H1 (cell line): ENCODE measurements at regions not wholly inside any gene's neighbourhood (a gene's known extent, or its start where the extent isn't known, plus 50 kb on each side); places are given as distances from the start of the nearest gene placed in this dataset.
"Not testable (repeated sequence)": the region's sequence is repeated elsewhere in the genome, so short reads cannot be mapped to it uniquely, and the experiment has no call there.

ENCODE experiments used
- CTCF ChIA-PET: fragments of 300-600 bp; sonication (Branson Sonifier 250); formaldehyde crosslinking; loops from one replicate; lab custom pipeline; 2021; ENCODE audit not compliant: partially characterized antibody; lab: Charles Lee
- POLR2A ChIA-PET: fragments of 300-600 bp; sonication (Branson Sonifier 250); formaldehyde crosslinking; loops from one replicate; lab custom pipeline; 2021; ENCODE audit warnings: inconsistent platforms; ENCODE audit not compliant: partially characterized antibody; lab: Charles Lee
- DNase-seq, 2 experiments: peaks; one replicate each; pipeline versions ENCODE4 v3.0.0 to v3.0.0-alpha.2; 2010 to 2022; ENCODE audit warnings: low spot score in 2 of 2, low read depth in 1 of 2, mixed read lengths in 1 of 2
- FAIRE-seq: peaks from 2 replicates; lab custom pipeline; 2011; peaks lifted over from hg19 to GRCh38; lab: Jason Lieb, UNC
- H2AFZ ChIP-seq: 2 replicates; pipeline ENCODE4 v1.8.1; 2012; ENCODE audit warnings: low read length, inconsistent platforms
- H2AK5ac ChIP-seq: 2 replicates; pipeline ENCODE4 v1.6.1; 2013; ENCODE audit warnings: low read depth, low read length
- H2BK120ac ChIP-seq: replicated peaks from 2 replicates; pipeline ENCODE3; 2013; ENCODE audit warnings: low read depth, low read length, inconsistent platforms
- H2BK12ac ChIP-seq: 2 replicates; pipeline ENCODE4 v1.6.1; 2013; ENCODE audit warnings: low read depth, low read length
- H2BK15ac ChIP-seq: 2 replicates; pipeline ENCODE4 v1.6.1; 2013; ENCODE audit warnings: low read length
- H2BK20ac ChIP-seq: 2 replicates; pipeline ENCODE4 v1.6.1; 2013; ENCODE audit warnings: low read length
- H2BK5ac ChIP-seq: 2 replicates; pipeline ENCODE4 v1.6.1; 2013; ENCODE audit warnings: low read depth, low read length
- H3K14ac ChIP-seq: 2 replicates; pipeline ENCODE4 v1.6.1; 2013; ENCODE audit warnings: inconsistent platforms; ENCODE audit not compliant: insufficient read length
- H3K18ac ChIP-seq: 2 replicates; pipeline ENCODE4 v1.6.1; 2013; ENCODE audit warnings: low read length; ENCODE audit errors: extremely low read depth
- H3K23ac ChIP-seq: 2 replicates; pipeline ENCODE4 v1.6.1; 2013; ENCODE audit warnings: inconsistent platforms; ENCODE audit not compliant: insufficient read length
- H3K23me2 ChIP-seq: 2 replicates; pipeline ENCODE4 v1.6.1; 2013; ENCODE audit warnings: low read depth, low read length
- H3K27ac ChIP-seq: 2 replicates; pipeline ENCODE4 v1.6.1; 2011; ENCODE audit warnings: low read depth, low read length, inconsistent platforms
- H3K27me3 ChIP-seq, 4 experiments: replicated peaks in 1 of 4; 1 replicate in 1 of 4; 2 replicates in 3 of 4; pipeline versions ENCODE4 v1.6.1 to v1.8.1; 2011 to 2013; ENCODE audit warnings: low read length in 3 of 4, mild to moderate bottlenecking in 3 of 4, inconsistent platforms in 2 of 4, mixed read lengths in 2 of 4, moderate library complexity in 1 of 4; ENCODE audit not compliant: control insufficient read depth in 3 of 4, insufficient read depth in 3 of 4; ENCODE audit errors: extremely low read depth in 1 of 4
- H3K36me3 ChIP-seq, 4 experiments: 2 replicates each; pipeline versions ENCODE4 v1.6.1 to v1.8.1; 2011 to 2013; ENCODE audit warnings: mild to moderate bottlenecking in 4 of 4, low read length in 3 of 4, moderate library complexity in 2 of 4, control low read depth in 1 of 4, inconsistent platforms in 1 of 4; ENCODE audit not compliant: insufficient read depth in 4 of 4, control insufficient read depth in 2 of 4
- H3K4ac ChIP-seq: replicated peaks from 2 replicates; pipeline ENCODE3; 2013; ENCODE audit warnings: low read length, low read depth, mixed read lengths, inconsistent platforms; ENCODE audit not compliant: insufficient read length
- H3K4me1 ChIP-seq, 4 experiments: replicated peaks in 1 of 4; 1 replicate in 1 of 4; 2 replicates in 3 of 4; pipeline versions ENCODE4 v1.6.1 to v1.8.1; 2011 to 2013; ENCODE audit warnings: low read length in 3 of 4, inconsistent platforms in 2 of 4, mixed read lengths in 1 of 4; ENCODE audit not compliant: insufficient read depth in 4 of 4, control insufficient read depth in 3 of 4
- H3K4me2 ChIP-seq, 2 experiments: 2 replicates each; pipeline versions ENCODE4 v1.6.1 to v1.8.1; 2011 to 2013; ENCODE audit warnings: low read depth in 2 of 2, low read length in 2 of 2, control low read depth in 1 of 2, inconsistent platforms in 1 of 2, mild to moderate bottlenecking in 1 of 2; ENCODE audit not compliant: insufficient read depth in 1 of 2
- H3K4me3 ChIP-seq, 4 experiments: fragments of 200-600, 300-600 bp in 1 of 4; sonication (generic), shearing (Covaris generic), sonication (Bioruptor Twin) in 1 of 4; 2 replicates each; pipeline versions ENCODE4 v1.5.1 to v1.8.1; 2011 to 2016; ENCODE audit warnings: low read length in 4 of 4, low read depth in 3 of 4, control low read depth in 2 of 4, inconsistent platforms in 2 of 4, mild to moderate bottlenecking in 2 of 4, mixed read lengths in 1 of 4, moderate library complexity in 1 of 4; ENCODE audit not compliant: insufficient read depth in 2 of 4; ENCODE audit errors: extremely low read depth in 1 of 4
- H3K56ac ChIP-seq: replicated peaks from 2 replicates; pipeline ENCODE3; 2013; ENCODE audit warnings: low read depth, mild to moderate bottlenecking, mixed read lengths, low read length, inconsistent platforms; ENCODE audit not compliant: insufficient read length
- H3K79me1 ChIP-seq: 2 replicates; pipeline ENCODE4 v1.6.1; 2013; ENCODE audit warnings: low read depth, low read length, control low read depth
- H3K79me2 ChIP-seq, 2 experiments: 2 replicates each; pipeline versions ENCODE4 v1.6.1 to v1.8.1; 2012 to 2013; ENCODE audit warnings: low read length in 2 of 2, mild to moderate bottlenecking in 2 of 2, inconsistent platforms in 1 of 2; ENCODE audit not compliant: insufficient read depth in 2 of 2, control insufficient read depth in 1 of 2
- H3K9ac ChIP-seq, 4 experiments: replicated peaks in 1 of 4; 1 replicate in 1 of 4; 2 replicates in 3 of 4; pipeline versions ENCODE4 v1.6.1 to v1.8.1; 2011 to 2013; ENCODE audit warnings: low read depth in 3 of 4, low read length in 3 of 4, control low read depth in 2 of 4, mild to moderate bottlenecking in 2 of 4, moderate library complexity in 2 of 4, inconsistent platforms in 1 of 4; ENCODE audit errors: extremely low read depth in 1 of 4
- H3K9me3 ChIP-seq, 2 experiments: 2 replicates each; pipeline versions ENCODE4 v1.6.1 to v1.8.1; 2012 to 2013; ENCODE audit warnings: mild to moderate bottlenecking in 2 of 2, moderate library complexity in 2 of 2, control low read depth in 1 of 2, inconsistent platforms in 1 of 2, low read depth in 1 of 2, low read length in 1 of 2, mixed read lengths in 1 of 2; ENCODE audit not compliant: insufficient read depth in 2 of 2
- H4K20me1 ChIP-seq, 2 experiments: replicated peaks in 1 of 2; 2 replicates each; pipeline versions ENCODE3 to v1.8.1; 2011 to 2013; ENCODE audit warnings: inconsistent platforms in 2 of 2, low read length in 2 of 2, mild to moderate bottlenecking in 1 of 2; ENCODE audit not compliant: insufficient read depth in 2 of 2, control insufficient read depth in 1 of 2
- H4K5ac ChIP-seq: 2 replicates; pipeline ENCODE4 v1.6.1; 2013; ENCODE audit warnings: low read length, low read depth, mixed read lengths, inconsistent platforms; ENCODE audit not compliant: insufficient read length
- H4K8ac ChIP-seq: 2 replicates; pipeline ENCODE4 v1.8.0; 2013; ENCODE audit warnings: mild to moderate bottlenecking, moderate library complexity, low read length, inconsistent platforms; ENCODE audit not compliant: insufficient read depth; ENCODE audit errors: extremely low read depth
- H4K91ac ChIP-seq: replicated peaks from 2 replicates; pipeline ENCODE3; 2013; ENCODE audit warnings: low read length, mixed read lengths, inconsistent platforms; ENCODE audit not compliant: insufficient read length
- WGBS, 2 experiments: shearing (Covaris generic) in 1 of 2; methylation state at CpG; one replicate each; pipeline versions ENCODE4 v1.1.6 to v1.1.7; 2013 to 2015; ENCODE audit warnings: low lambda C conversion rate in 2 of 2, mixed read lengths in 2 of 2, inconsistent platforms in 1 of 2, low coverage in 1 of 2, missing lambda C conversion rate in 1 of 2; ENCODE audit not compliant: insufficient replicate concordance in 2 of 2, insufficient coverage in 1 of 2, insufficient read length in 1 of 2; ENCODE audit errors: extremely low coverage in 1 of 2, missing lambda C conversion rate in 1 of 2; 5-methylcytosine and 5-hydroxymethylcytosine counted together

DNA sequence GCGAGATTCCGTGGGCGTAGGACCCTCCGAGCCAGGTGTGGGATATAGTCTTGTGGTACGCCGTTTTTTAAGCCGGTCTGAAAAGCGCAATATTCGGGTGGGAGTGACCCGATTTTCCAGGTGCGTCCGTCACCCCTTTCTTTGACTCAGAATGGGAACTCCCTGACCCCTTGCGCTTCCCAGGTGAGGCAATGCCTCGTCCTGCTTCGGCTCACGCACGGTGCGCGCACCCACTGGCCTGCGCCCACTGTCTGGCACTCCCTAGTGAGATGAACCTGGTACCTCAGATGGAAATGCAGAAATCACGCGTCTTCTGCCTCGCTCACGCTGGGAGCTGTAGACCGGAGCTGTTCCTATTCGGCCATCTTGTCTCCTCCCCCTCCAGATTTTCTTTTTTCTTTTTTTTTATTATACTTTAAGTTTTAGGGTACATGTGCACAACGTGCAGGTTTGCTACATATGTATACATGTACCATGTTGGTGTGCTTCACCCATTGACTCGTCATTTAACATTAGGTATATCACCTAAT is 83.0 kb downstream of the SERTM2 start:
- H2BK5ac ChIP-seq, H3K79me2 ChIP-seq, H3K18ac ChIP-seq, H3K36me3 ChIP-seq, H3K23ac ChIP-seq, H3K27me3 ChIP-seq, H3K9me3 ChIP-seq, DNase-seq, H3K4me2 ChIP-seq, H3K56ac ChIP-seq, H2BK15ac ChIP-seq, H2AK5ac ChIP-seq, CTCF ChIA-PET, H4K8ac ChIP-seq, H2AFZ ChIP-seq, H3K14ac ChIP-seq, POLR2A ChIA-PET, H3K79me1 ChIP-seq, H2BK12ac ChIP-seq, H2BK120ac ChIP-seq, H3K9ac ChIP-seq, H3K23me2 ChIP-seq, H3K4me3 ChIP-seq, H4K20me1 ChIP-seq, H2BK20ac ChIP-seq, H4K91ac ChIP-seq, H4K5ac ChIP-seq, H3K4ac ChIP-seq, H3K27ac ChIP-seq, FAIRE-seq, H3K4me1 ChIP-seq: not testable (repeated sequence)
- no CpG with 5 or more reads among the region's 28 CpGs for WGBS, 2 experiments
